Activated CD8-positive, alpha-beta memory T cell treated with anti-CD3 and anti-CD28 coated beads for 1 hour (primary cell): ENCODE measurements at regions not wholly inside any gene's neighbourhood (a gene's known extent, or its start where the extent isn't known, plus 50 kb on each side); places are given as distances from the start of the nearest gene placed in this dataset.
"Not testable (repeated sequence)": the region's sequence is repeated elsewhere in the genome, so short reads cannot be mapped to it uniquely, and the experiment has no call there.

ENCODE experiments used
- DNase-seq, 2 donors: peaks; one replicate each; pipeline ENCODE4 v3.0.0-alpha.2; 2020; ENCODE audit warnings: low read depth in 1 of 2; ENCODE audit errors: extremely low read depth in 1 of 2

- no peak for DNase-seq
These were observed 602.0 kb upstream of the CPEB2 start for GRCh38 chr4:14400307-14400706.

- DNase-seq = no peak
These were observed 599.1 kb upstream of the CPEB2 start for GRCh38 chr4:14403132-14403531.

- no peak for DNase-seq
These were observed 597.6 kb upstream of the CPEB2 start for GRCh38 chr4:14404730-14405129.

- DNase-seq = no peak
These were observed 591.8 kb upstream of the CPEB2 start for GRCh38 chr4:14410516-14410915.

GRCh38 chr4:14415146-14415545 lies 587.1 kb upstream of the CPEB2 start:
- no peak for DNase-seq

- no peak for DNase-seq
These were observed 582.8 kb upstream of the CPEB2 start for GRCh38 chr4:14419516-14419915.

GRCh38 chr4:14426297-14426696 lies 576.0 kb upstream of the CPEB2 start:
- not testable (repeated sequence) for DNase-seq

GRCh38 chr4:14428125-14428524 lies 574.2 kb upstream of the CPEB2 start:
- DNase-seq = no peak

- no peak for DNase-seq
These were observed 570.8 kb upstream of the CPEB2 start for GRCh38 chr4:14431155-14432134.

GRCh38 chr4:14434483-14434882 lies 567.8 kb upstream of the CPEB2 start:
- no peak for DNase-seq

GRCh38 chr4:14434916-14435315 lies 567.4 kb upstream of the CPEB2 start:
- no peak for DNase-seq

- no peak for DNase-seq
These were observed 560.7 kb upstream of the CPEB2 start for GRCh38 chr4:14441561-14441960.

- DNase-seq = no peak
These were observed 556.4 kb upstream of the CPEB2 start for GRCh38 chr4:14445882-14446281.

- no peak for DNase-seq
These were observed 556.0 kb upstream of the CPEB2 start for GRCh38 chr4:14446311-14446710.

GRCh38 chr4:14446904-14447303 lies 555.4 kb upstream of the CPEB2 start:
- DNase-seq = no peak

GRCh38 chr4:14449308-14449707 lies 553.0 kb upstream of the CPEB2 start:
- no peak for DNase-seq

GRCh38 chr4:14452001-14452400 lies 550.3 kb upstream of the CPEB2 start:
- DNase-seq = no peak

- no peak for DNase-seq
These were observed 549.5 kb upstream of the CPEB2 start for GRCh38 chr4:14452764-14453163.

- DNase-seq = no peak
These were observed 543.8 kb upstream of the CPEB2 start for GRCh38 chr4:14458463-14458862.

- no peak for DNase-seq
These were observed 537.2 kb upstream of the CPEB2 start for GRCh38 chr4:14465057-14465456.

GRCh38 chr4:14465507-14465906 lies 536.8 kb upstream of the CPEB2 start:
- DNase-seq = no peak

- no peak for DNase-seq
These were observed 523.8 kb upstream of the CPEB2 start for GRCh38 chr4:14478504-14478903.

- no peak for DNase-seq
These were observed 505.9 kb upstream of the CPEB2 start for GRCh38 chr4:14496408-14496807.
